ENCODE measurements at regions not wholly inside any gene's neighbourhood (a gene's known extent, or its start where the extent isn't known, plus 50 kb on each side); places are given as distances from the start of the nearest gene placed in this dataset.
"Not testable (repeated sequence)": the region's sequence is repeated elsewhere in the genome, so short reads cannot be mapped to it uniquely, and the experiment has no call there.

- H3K27me3 Mint-ChIP-seq (ENCODE audit: low read depth in 3 of 3), result peaks cover 0 to 4% (median 0%) of the 10 kb centered on the region in 3 donors
- H3K4me1 Mint-ChIP-seq, result no peaks in the 10 kb centered on the region
- no peak overlapping the region for H3K27ac Mint-ChIP-seq
- H3K9me3 Mint-ChIP-seq, result no peaks in the 10 kb centered on the region
- no peak for DNase-seq
- no peaks in the 10 kb centered on the region for H3K36me3 Mint-ChIP-seq
- no peak overlapping the region for H3K4me3 Mint-ChIP-seq
These were observed 164.1 kb upstream of the KCNQ5 start for GRCh38 chr6:72457738-72458137.

GRCh38 chr6:72458521-72458920 is 163.3 kb upstream of the KCNQ5 start:
- Mint-ChIP-seq H3K36me3 (no peaks in the 10 kb centered on the region), H3K9me3 (no peaks in the 10 kb centered on the region), H3K4me1 (no peaks in the 10 kb centered on the region), H3K27ac (no peak overlapping the region), H3K4me3 (no peak overlapping the region), H3K27me3 (ENCODE audit: low read depth in 3 of 3) (peaks cover 0 to 2% (median 0%) of the 10 kb centered on the region in 3 donors)
- DNase-seq, result no peak

- no peaks in the 10 kb centered on the region for H3K36me3 Mint-ChIP-seq
- H3K27me3 Mint-ChIP-seq (ENCODE audit: low read depth in 3 of 3), result peaks cover 0 to 2% (median 2%) of the 10 kb centered on the region in 3 donors
- H3K9me3 Mint-ChIP-seq, result no peaks in the 10 kb centered on the region
- no peak overlapping the region for H3K4me3 Mint-ChIP-seq
- no peaks in the 10 kb centered on the region for H3K4me1 Mint-ChIP-seq
- H3K27ac Mint-ChIP-seq, result no peak overlapping the region
- no peak for DNase-seq
These were observed 160.7 kb upstream of the KCNQ5 start for GRCh38 chr6:72461144-72461543.

GRCh38 chr6:72464246-72464645 is 157.6 kb upstream of the KCNQ5 start:
- no peaks in the 10 kb centered on the region for H3K4me1 Mint-ChIP-seq

GRCh38 chr6:72464791-72465691 is 156.8 kb upstream of the KCNQ5 start:
- Mint-ChIP-seq H3K27ac (no peak overlapping the region), H3K36me3 (no peaks in the 10 kb centered on the region), H3K4me1 (no peaks in the 10 kb centered on the region), H3K9me3 (peaks cover 0 to 2% (median 0%) of the 10 kb centered on the region in 6 donors), H3K4me3 (no peak overlapping the region), H3K27me3 (ENCODE audit: low read depth in 3 of 3) (peaks cover 0 to 11% (median 2%) of the 10 kb centered on the region in 3 donors)
- no peak for DNase-seq

More at GRCh38 chr6:72464246-72464645, 157.6 kb upstream of the KCNQ5 start:
- Mint-ChIP-seq H3K36me3 (no peaks in the 10 kb centered on the region), H3K27ac (no peak overlapping the region), H3K27me3 (ENCODE audit: low read depth in 3 of 3) (peaks cover 0 to 11% (median 2%) of the 10 kb centered on the region in 3 donors), H3K4me3 (no peak overlapping the region), H3K9me3 (peaks cover 0 to 2% (median 0%) of the 10 kb centered on the region in 6 donors)
- DNase-seq, result no peak

- H3K9me3 Mint-ChIP-seq, result peaks cover 0 to 2% (median 0%) of the 10 kb centered on the region in 6 donors
- no peak overlapping the region for H3K27ac Mint-ChIP-seq
- H3K4me3 Mint-ChIP-seq, result no peak overlapping the region
- DNase-seq, result no peak
- no peaks in the 10 kb centered on the region for H3K36me3 Mint-ChIP-seq
- no peaks in the 10 kb centered on the region for H3K4me1 Mint-ChIP-seq
- H3K27me3 Mint-ChIP-seq (ENCODE audit: low read depth in 3 of 3), result peaks cover 0 to 11% (median 2%) of the 10 kb centered on the region in 3 donors
These were observed 155.4 kb upstream of the KCNQ5 start for GRCh38 chr6:72466471-72466870.

- peaks cover 0 to 11% (median 0%) of the 10 kb centered on the region in 3 donors for H3K27me3 Mint-ChIP-seq (ENCODE audit: low read depth in 3 of 3)
- H3K4me1 Mint-ChIP-seq, result no peaks in the 10 kb centered on the region
- H3K36me3 Mint-ChIP-seq, result no peaks in the 10 kb centered on the region
- H3K9me3 Mint-ChIP-seq, result peaks cover 0 to 2% (median 0%) of the 10 kb centered on the region in 6 donors
- DNase-seq, result no peak
- H3K27ac Mint-ChIP-seq, result no peak overlapping the region
- no peak overlapping the region for H3K4me3 Mint-ChIP-seq
These were observed 154.8 kb upstream of the KCNQ5 start for GRCh38 chr6:72466971-72467566.

- DNase-seq; H3K27ac Mint-ChIP-seq; H3K4me3 Mint-ChIP-seq; H3K9me3 Mint-ChIP-seq; H3K36me3 Mint-ChIP-seq; H3K4me1 Mint-ChIP-seq; H3K27me3 Mint-ChIP-seq (ENCODE audit: low read depth in 3 of 3): not testable (repeated sequence)
These were observed 152.4 kb upstream of the KCNQ5 start for GRCh38 chr6:72469406-72469983.

GRCh38 chr6:72476051-72476450 is 145.8 kb upstream of the KCNQ5 start:
- Mint-ChIP-seq H3K4me1 (no peaks in the 10 kb centered on the region), H3K27ac (no peak overlapping the region), H3K27me3 (ENCODE audit: low read depth in 3 of 3) (peaks cover 0 to 8% (median 1%) of the 10 kb centered on the region in 3 donors), H3K36me3 (no peaks in the 10 kb centered on the region), H3K9me3 (peaks cover 0 to 4% (median 0%) of the 10 kb centered on the region in 6 donors), H3K4me3 (no peak overlapping the region)
- DNase-seq, result no peak

GRCh38 chr6:72476646-72477045 is 145.2 kb upstream of the KCNQ5 start:
- H3K36me3 Mint-ChIP-seq, result no peaks in the 10 kb centered on the region
- peaks cover 0 to 8% (median 1%) of the 10 kb centered on the region in 3 donors for H3K27me3 Mint-ChIP-seq (ENCODE audit: low read depth in 3 of 3)
- DNase-seq, result no peak
- H3K9me3 Mint-ChIP-seq, result peaks cover 0 to 4% (median 0%) of the 10 kb centered on the region in 6 donors
- no peak overlapping the region for H3K27ac Mint-ChIP-seq
- H3K4me3 Mint-ChIP-seq, result no peak overlapping the region
- H3K4me1 Mint-ChIP-seq, result no peaks in the 10 kb centered on the region

GRCh38 chr6:72495441-72495840 is 126.4 kb upstream of the KCNQ5 start:
- no peak for DNase-seq
- peaks cover 0 to 3% (median 0%) of the 10 kb centered on the region in 3 donors for H3K36me3 Mint-ChIP-seq
- peaks cover 0 to 6% (median 2%) of the 10 kb centered on the region in 3 donors for H3K27me3 Mint-ChIP-seq (ENCODE audit: low read depth in 3 of 3)
- no peaks in the 10 kb centered on the region for H3K4me1 Mint-ChIP-seq
- H3K9me3 Mint-ChIP-seq, result peaks cover 0 to 7% (median 0%) of the 10 kb centered on the region in 6 donors
- no peak overlapping the region for H3K27ac Mint-ChIP-seq
- no peak overlapping the region for H3K4me3 Mint-ChIP-seq

GRCh38 chr6:72497186-72497585 is 124.7 kb upstream of the KCNQ5 start:
- Mint-ChIP-seq H3K27me3 (ENCODE audit: low read depth in 3 of 3) (peaks cover 0 to 7% (median 0%) of the 10 kb centered on the region in 3 donors), H3K36me3 (peaks cover 0 to 3% (median 0%) of the 10 kb centered on the region in 3 donors), H3K4me3 (no peak overlapping the region), H3K27ac (no peak overlapping the region), H3K9me3 (peaks cover 0 to 5% (median 0%) of the 10 kb centered on the region in 6 donors), H3K4me1 (no peaks in the 10 kb centered on the region)
- DNase-seq, result no peak

- peaks cover 0 to 3% (median 0%) of the 10 kb centered on the region in 3 donors for H3K36me3 Mint-ChIP-seq
- DNase-seq, result no peak
- H3K4me3 Mint-ChIP-seq, result no peak overlapping the region
- peaks cover 1 to 8% (median 4%) of the 10 kb centered on the region in 3 donors for H3K27me3 Mint-ChIP-seq (ENCODE audit: low read depth in 3 of 3)
- H3K27ac Mint-ChIP-seq, result no peak overlapping the region
- H3K4me1 Mint-ChIP-seq, result no peaks in the 10 kb centered on the region
- peaks cover 0 to 5% (median 0%) of the 10 kb centered on the region in 6 donors for H3K9me3 Mint-ChIP-seq
These were observed 121.2 kb upstream of the KCNQ5 start for GRCh38 chr6:72500669-72501068.

- Mint-ChIP-seq H3K27ac (no peak overlapping the region), H3K4me1 (no peaks in the 10 kb centered on the region), H3K4me3 (no peak overlapping the region), H3K36me3 (no peaks in the 10 kb centered on the region), H3K27me3 (ENCODE audit: low read depth in 3 of 3) (peaks cover 1 to 12% (median 8%) of the 10 kb centered on the region in 3 donors), H3K9me3 (peaks cover 0 to 2% (median 0%) of the 10 kb centered on the region in 6 donors)
- no peak for DNase-seq
These were observed 117.5 kb upstream of the KCNQ5 start for GRCh38 chr6:72504406-72504805.

All from immature natural killer cell (primary cell).